K562 (cell line): ENCODE measurements at regions not wholly inside any gene's neighbourhood (a gene's known extent, or its start where the extent isn't known, plus 50 kb on each side); places are given as distances from the start of the nearest gene placed in this dataset.

Experiments
- ATAC-seq: fragments of 200-7000 bp; cut with Tn5 transposase; 3 replicates; pipeline ENCODE4 v1.9.1; 2020; ENCODE audit warnings: moderate library complexity
- BruUV-seq: library from RNA; stranded (reverse); fragments of 400-500 nt; replicated peaks from 2 replicates; lab custom pipeline; 2021; lab: Mats Ljungman, UMichigan
- CTCF ChIA-PET: fragments of 300-600 bp; formaldehyde crosslinking; extraction: SDS; loops from one replicate; lab custom pipeline; 2021; ENCODE audit warnings: low intra/inter-chr PET ratio; lab: Yijun Ruan, JAX
- POLR2A ChIA-PET: fragments of 300-600, 350-650 bp; sonication (Branson Sonifier 250); formaldehyde crosslinking; extraction: SDS; loops from one replicate; lab custom pipeline; 2021; ENCODE audit warnings: antibody characterized with exemption, inconsistent platforms; lab: Yijun Ruan, JAX
- DNase-seq, 4 experiments: peaks; one replicate each; pipeline versions ENCODE4 v3.0.0 to v3.0.0-alpha.2; 2011 to 2018; ENCODE audit warnings: low spot score in 3 of 4, mixed read lengths in 3 of 4; ENCODE audit errors: extremely low read depth in 1 of 4
- FAIRE-seq: peaks from 2 replicates; lab custom pipeline; 2011; peaks lifted over from hg19 to GRCh38; lab: Jason Lieb, UNC
- H2AFZ ChIP-seq: 2 replicates; pipeline ENCODE4 v1.6.0; 2011; ENCODE audit warnings: low read depth, low read length, control low read depth, inconsistent platforms
- H3K27ac ChIP-seq: fragments of 200-600 bp; 3 replicates; pipeline ENCODE4 v1.8.0; 2011; ENCODE audit warnings: low read depth, mild to moderate bottlenecking, control low read depth, inconsistent platforms, low read length, moderate library complexity, mixed read lengths; ENCODE audit errors: extremely low read depth
- H3K27me3 ChIP-seq, 2 experiments: fragments of 300-600 bp in 1 of 2; 2 replicates in 1 of 2; 3 replicates in 1 of 2; pipeline versions ENCODE4 v1.6.0 to v1.8.0; 2011; ENCODE audit warnings: inconsistent platforms in 2 of 2, low read length in 2 of 2, mild to moderate bottlenecking in 1 of 2, mixed read lengths in 1 of 2, moderate library complexity in 1 of 2; ENCODE audit not compliant: control insufficient read depth in 2 of 2, insufficient read depth in 2 of 2
- H3K36me3 ChIP-seq: fragments of 300-600 bp; 3 replicates; pipeline ENCODE4 v1.8.0; 2011; ENCODE audit warnings: mild to moderate bottlenecking, low read length, inconsistent platforms; ENCODE audit not compliant: control insufficient read depth, insufficient read depth
- H3K4me1 ChIP-seq, 2 experiments: fragments of 200-600 bp in 1 of 2; replicated peaks in 1 of 2; 2 replicates in 1 of 2; 3 replicates in 1 of 2; pipeline versions ENCODE4 v1.5.1 to v1.8.0; 2011; ENCODE audit warnings: inconsistent platforms in 2 of 2, low read length in 2 of 2, mild to moderate bottlenecking in 1 of 2, mixed read lengths in 1 of 2, moderate library complexity in 1 of 2; ENCODE audit not compliant: control insufficient read depth in 2 of 2, insufficient read depth in 2 of 2
- H3K4me2 ChIP-seq: 2 replicates; pipeline ENCODE4 v1.6.1; 2011; ENCODE audit warnings: low read length, control low read depth, inconsistent platforms, mixed read lengths; ENCODE audit not compliant: insufficient read depth
- H3K4me3 ChIP-seq: fragments of 200-600 bp; sonication (generic), shearing (Covaris generic); 2 replicates; pipeline ENCODE4 v1.5.1; 2016; ENCODE audit warnings: control low read depth, inconsistent platforms
- H3K79me2 ChIP-seq: fragments of 200-600 bp; 3 replicates; pipeline ENCODE4 v1.8.0; 2011; ENCODE audit warnings: low read length, inconsistent platforms; ENCODE audit not compliant: control insufficient read depth, insufficient read depth
- H3K9ac ChIP-seq, 2 experiments: 2 replicates each; pipeline versions ENCODE4 v1.6.0 to v1.6.1; 2011; ENCODE audit warnings: low read depth in 2 of 2, low read length in 2 of 2, control low read depth in 1 of 2, inconsistent platforms in 1 of 2, mild to moderate bottlenecking in 1 of 2, mixed read lengths in 1 of 2; ENCODE audit not compliant: insufficient read depth in 1 of 2
- H3K9me1 ChIP-seq: one replicate; pipeline ENCODE4 v1.6.0; 2011; ENCODE audit warnings: inconsistent platforms, mild to moderate bottlenecking, low read length, moderate library complexity; ENCODE audit not compliant: control insufficient read depth, insufficient read depth
- H3K9me3 ChIP-seq: replicated peaks from 2 replicates; pipeline ENCODE4 v1.5.1; 2011; ENCODE audit warnings: low read depth, low read length, inconsistent platforms; ENCODE audit not compliant: control insufficient read depth, insufficient read depth
- H4K20me1 ChIP-seq: replicated peaks from 2 replicates; pipeline ENCODE4 v1.6.1; 2011; ENCODE audit warnings: low read length, inconsistent platforms, mixed read lengths; ENCODE audit not compliant: control insufficient read depth, insufficient read depth
- CXXC5 ChIP-seq: fragments of 250-450 bp; sonication (Bioruptor Pico); IDR thresholded peaks from 2 replicates; pipeline ENCODE4 v1.8.0; 2022; ENCODE audit warnings: inconsistent platforms, mild to moderate bottlenecking, moderate library complexity
- KDM1A ChIP-seq, 2 experiments: fragments of 450-650 bp; IDR thresholded peaks; 2 replicates each; pipeline ENCODE4 v1.6.1; 2016; ENCODE audit warnings: mild to moderate bottlenecking in 2 of 2
- KLF1 ChIP-seq: fragments of 450-650 bp; IDR thresholded peaks from 2 replicates; pipeline ENCODE4 v1.6.1; 2016; ENCODE audit warnings: missing genetic modification characterization, missing compliant biosample characterization
- POLR3G ChIP-seq: IDR thresholded peaks from 2 replicates; pipeline ENCODE4 v1.6.1; 2011; ENCODE audit not compliant: insufficient read length, insufficient replicate concordance; ENCODE audit errors: extremely low read depth
- ZBTB26 ChIP-seq: fragments of 450-650 bp; formaldehyde crosslinking; IDR thresholded peaks from 2 replicates; pipeline ENCODE4 v1.4.0; 2022; ENCODE audit warnings: missing genetic modification characterization
- ZNF584 ChIP-seq: fragments of 200-800 bp; sonication (Bioruptor generic); IDR thresholded peaks from 2 replicates; pipeline ENCODE4 v1.6.1; 2016; ENCODE audit warnings: low read depth, mild to moderate bottlenecking, missing genetic modification characterization, missing compliant biosample characterization
- WGBS: fragments of 100-300 bp; shearing (Covaris generic); methylation state at CpG from one replicate; pipeline ENCODE4 v1.1.6; 2016; ENCODE audit warnings: low coverage, mixed read lengths; ENCODE audit not compliant: insufficient coverage; ENCODE audit errors: missing lambda C conversion rate; 5-methylcytosine and 5-hydroxymethylcytosine counted together
- in situ Hi-C: fragments of 300-500 bp; cut with MboI; formaldehyde crosslinking; loops from 4 replicates; pipeline ENCODE4 v1.15.0; 2018; ENCODE audit warnings: inconsistent platforms, mixed read lengths
- intact Hi-C: fragments of 100-400 bp; cut with micrococcal nuclease; formaldehyde crosslinking; loops from 2 replicates; pipeline ENCODE4 v1.14.2; 2022

DNA sequence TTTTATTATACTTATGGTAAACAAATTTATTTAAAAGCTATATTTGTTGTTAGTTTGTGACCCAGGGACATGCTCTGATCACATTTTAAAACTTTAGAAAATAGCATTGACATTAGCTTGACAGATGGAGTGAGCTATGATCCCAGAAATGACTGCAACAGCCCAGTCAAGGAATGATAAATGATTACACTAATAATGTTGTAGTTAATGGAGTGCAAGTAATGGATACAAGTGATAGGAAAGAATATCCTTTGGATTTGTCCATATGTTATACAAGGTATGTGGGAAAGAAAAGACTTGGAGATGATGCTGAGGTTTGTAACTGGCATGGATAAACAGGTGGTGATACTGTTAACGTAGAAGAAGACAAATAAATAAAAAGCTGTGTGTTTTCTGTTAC is 1908.7 kb downstream of the MRPL39 start:
- no peak for FAIRE-seq
- BruUV-seq, result no TSS peak
- Histone ChIP-seq H3K9me1 (no peaks in the 10 kb centered on the region), H3K36me3 (no peaks in the 10 kb centered on the region), H2AFZ (no peak overlapping the region), H4K20me1 (no peaks in the 10 kb centered on the region), H3K79me2 (no peaks in the 10 kb centered on the region), H3K9ac (no peak overlapping the region), H3K4me3 (no peak overlapping the region), H3K4me1 (no peaks in the 10 kb centered on the region), H3K27me3 (no peaks in the 10 kb centered on the region), H3K4me2 (no peak overlapping the region), H3K27ac (no peak overlapping the region), H3K9me3 (no peaks in the 10 kb centered on the region)
- CTCF ChIA-PET, result no interaction called here
- no peak for TF ChIP-seq CXXC5 (CRISPR knock-in tag)
- TF ChIP-seq ZBTB26, result no peak
- no peak for TF ChIP-seq ZNF584 (CRISPR knock-in tag)
- TF ChIP-seq KLF1 (tag), result no peak
- TF ChIP-seq POLR3G, result no peak
- no peak for TF ChIP-seq KDM1A (IDR thresholded peaks at IDR 0.05)
- in situ Hi-C loops (no loop called here), intact Hi-C loops (no loop called here)
- POLR2A ChIA-PET, result no interaction called here
- WGBS, result 6% methylated on average over 1 of the region's 1 CpG
- no peak for ATAC-seq
- DNase-seq, result no peak
